ENCODE measurements at regions not wholly inside any gene's neighbourhood (a gene's known extent, or its start where the extent isn't known, plus 50 kb on each side); places are given as distances from the start of the nearest gene placed in this dataset.

- no peak for TF ChIP-seq ZBTB34 (CRISPR knock-in tag; IDR thresholded peaks at IDR 0.05)
- TF ChIP-seq, protein P1, sequence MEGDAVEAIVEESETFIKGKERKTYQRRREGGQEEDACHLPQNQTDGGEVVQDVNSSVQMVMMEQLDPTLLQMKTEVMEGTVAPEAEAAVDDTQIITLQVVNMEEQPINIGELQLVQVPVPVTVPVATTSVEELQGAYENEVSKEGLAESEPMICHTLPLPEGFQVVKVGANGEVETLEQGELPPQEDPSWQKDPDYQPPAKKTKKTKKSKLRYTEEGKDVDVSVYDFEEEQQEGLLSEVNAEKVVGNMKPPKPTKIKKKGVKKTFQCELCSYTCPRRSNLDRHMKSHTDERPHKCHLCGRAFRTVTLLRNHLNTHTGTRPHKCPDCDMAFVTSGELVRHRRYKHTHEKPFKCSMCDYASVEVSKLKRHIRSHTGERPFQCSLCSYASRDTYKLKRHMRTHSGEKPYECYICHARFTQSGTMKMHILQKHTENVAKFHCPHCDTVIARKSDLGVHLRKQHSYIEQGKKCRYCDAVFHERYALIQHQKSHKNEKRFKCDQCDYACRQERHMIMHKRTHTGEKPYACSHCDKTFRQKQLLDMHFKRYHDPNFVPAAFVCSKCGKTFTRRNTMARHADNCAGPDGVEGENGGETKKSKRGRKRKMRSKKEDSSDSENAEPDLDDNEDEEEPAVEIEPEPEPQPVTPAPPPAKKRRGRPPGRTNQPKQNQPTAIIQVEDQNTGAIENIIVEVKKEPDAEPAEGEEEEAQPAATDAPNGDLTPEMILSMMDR (IDR thresholded peaks at IDR 0.05 in 2 of 3, conservative IDR thresholded peaks at IDR 0.05 in 1 of 3; ENCODE audit: insufficient read depth in 2 of 3, low read depth in 1 of 3, low read length in 3 of 3) = no peak
- TF ChIP-seq, protein P2, sequence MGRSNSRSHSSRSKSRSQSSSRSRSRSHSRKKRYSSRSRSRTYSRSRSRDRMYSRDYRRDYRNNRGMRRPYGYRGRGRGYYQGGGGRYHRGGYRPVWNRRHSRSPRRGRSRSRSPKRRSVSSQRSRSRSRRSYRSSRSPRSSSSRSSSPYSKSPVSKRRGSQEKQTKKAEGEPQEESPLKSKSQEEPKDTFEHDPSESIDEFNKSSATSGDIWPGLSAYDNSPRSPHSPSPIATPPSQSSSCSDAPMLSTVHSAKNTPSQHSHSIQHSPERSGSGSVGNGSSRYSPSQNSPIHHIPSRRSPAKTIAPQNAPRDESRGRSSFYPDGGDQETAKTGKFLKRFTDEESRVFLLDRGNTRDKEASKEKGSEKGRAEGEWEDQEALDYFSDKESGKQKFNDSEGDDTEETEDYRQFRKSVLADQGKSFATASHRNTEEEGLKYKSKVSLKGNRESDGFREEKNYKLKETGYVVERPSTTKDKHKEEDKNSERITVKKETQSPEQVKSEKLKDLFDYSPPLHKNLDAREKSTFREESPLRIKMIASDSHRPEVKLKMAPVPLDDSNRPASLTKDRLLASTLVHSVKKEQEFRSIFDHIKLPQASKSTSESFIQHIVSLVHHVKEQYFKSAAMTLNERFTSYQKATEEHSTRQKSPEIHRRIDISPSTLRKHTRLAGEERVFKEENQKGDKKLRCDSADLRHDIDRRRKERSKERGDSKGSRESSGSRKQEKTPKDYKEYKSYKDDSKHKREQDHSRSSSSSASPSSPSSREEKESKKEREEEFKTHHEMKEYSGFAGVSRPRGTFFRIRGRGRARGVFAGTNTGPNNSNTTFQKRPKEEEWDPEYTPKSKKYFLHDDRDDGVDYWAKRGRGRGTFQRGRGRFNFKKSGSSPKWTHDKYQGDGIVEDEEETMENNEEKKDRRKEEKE (IDR thresholded peaks at IDR 0.05; ENCODE audit: borderline replicate concordance in 1 of 2, control insufficient read depth in 1 of 2, low read depth in 2 of 2, low read length in 1 of 2) = no peak
- no peak for TF ChIP-seq FOXM1 (IDR thresholded peaks at IDR 0.05; ENCODE audit: low read depth)
- no peak for TF ChIP-seq FOXM1 (CRISPR knock-in tag; IDR thresholded peaks at IDR 0.05; ENCODE audit: low read depth)
- TF ChIP-seq CHD2 (IDR thresholded peaks at IDR 0.05; ENCODE audit: low read depth, low read length) = no peak
- no peak for TF ChIP-seq BACH1 (tag; IDR thresholded peaks at IDR 0.05)
- no peak for TF ChIP-seq RNF2 (IDR thresholded peaks at IDR 0.05)
- no peak for TF ChIP-seq POLR2A (conservative IDR thresholded peaks at IDR 0.05)
- TF ChIP-seq DNMT1 (IDR thresholded peaks at IDR 0.05) = no peak
- TF ChIP-seq GATAD2A (IDR thresholded peaks at IDR 0.05) = no peak
- TF ChIP-seq ETV6 (IDR thresholded peaks at IDR 0.05; ENCODE audit: borderline replicate concordance in 1 of 2, low read depth in 2 of 2, low read length in 1 of 2) = no peak
- no peak for TF ChIP-seq ETV6 (CRISPR knock-in tag; IDR thresholded peaks at IDR 0.05; ENCODE audit: borderline replicate concordance)
- TF ChIP-seq PML (IDR thresholded peaks at IDR 0.05; ENCODE audit: low read length) = no peak
- TF ChIP-seq, protein P3, sequence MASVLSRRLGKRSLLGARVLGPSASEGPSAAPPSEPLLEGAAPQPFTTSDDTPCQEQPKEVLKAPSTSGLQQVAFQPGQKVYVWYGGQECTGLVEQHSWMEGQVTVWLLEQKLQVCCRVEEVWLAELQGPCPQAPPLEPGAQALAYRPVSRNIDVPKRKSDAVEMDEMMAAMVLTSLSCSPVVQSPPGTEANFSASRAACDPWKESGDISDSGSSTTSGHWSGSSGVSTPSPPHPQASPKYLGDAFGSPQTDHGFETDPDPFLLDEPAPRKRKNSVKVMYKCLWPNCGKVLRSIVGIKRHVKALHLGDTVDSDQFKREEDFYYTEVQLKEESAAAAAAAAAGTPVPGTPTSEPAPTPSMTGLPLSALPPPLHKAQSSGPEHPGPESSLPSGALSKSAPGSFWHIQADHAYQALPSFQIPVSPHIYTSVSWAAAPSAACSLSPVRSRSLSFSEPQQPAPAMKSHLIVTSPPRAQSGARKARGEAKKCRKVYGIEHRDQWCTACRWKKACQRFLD (CRISPR knock-in tag; IDR thresholded peaks at IDR 0.05) = no peak
- TF ChIP-seq PRPF4 (IDR thresholded peaks at IDR 0.05; ENCODE audit: insufficient read depth, low read depth, low read length, poor library complexity, severe bottlenecking) = no peak
These were observed 226.8 kb upstream of the GPRIN3 start for GRCh38 chr4:89534356-89534755.
